ENCODE measurements at regions not wholly inside any gene's neighbourhood (a gene's known extent, or its start where the extent isn't known, plus 50 kb on each side); places are given as distances from the start of the nearest gene placed in this dataset.

DNA sequence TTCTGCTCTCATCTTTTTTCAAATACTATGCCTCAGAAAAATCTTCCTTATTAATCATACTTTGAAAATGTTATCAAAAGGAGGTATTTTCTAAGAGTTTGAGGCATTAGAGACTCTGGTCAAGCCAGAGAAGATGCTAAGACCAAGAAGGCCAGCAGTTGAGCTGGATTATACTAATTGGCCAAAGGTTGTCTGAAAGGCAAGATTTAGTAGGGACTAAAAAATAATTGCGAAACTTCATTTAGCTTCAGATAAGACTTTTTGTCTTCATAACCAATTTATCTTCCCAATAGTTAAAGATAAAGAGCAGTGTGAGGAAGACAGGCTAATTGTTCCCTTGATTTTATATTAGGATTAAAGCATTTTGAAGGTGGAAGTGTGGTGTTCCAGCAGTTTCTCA lies 1412.4 kb upstream of the PCDH7 start (continued):
- TF ChIP-seq, protein P1, sequence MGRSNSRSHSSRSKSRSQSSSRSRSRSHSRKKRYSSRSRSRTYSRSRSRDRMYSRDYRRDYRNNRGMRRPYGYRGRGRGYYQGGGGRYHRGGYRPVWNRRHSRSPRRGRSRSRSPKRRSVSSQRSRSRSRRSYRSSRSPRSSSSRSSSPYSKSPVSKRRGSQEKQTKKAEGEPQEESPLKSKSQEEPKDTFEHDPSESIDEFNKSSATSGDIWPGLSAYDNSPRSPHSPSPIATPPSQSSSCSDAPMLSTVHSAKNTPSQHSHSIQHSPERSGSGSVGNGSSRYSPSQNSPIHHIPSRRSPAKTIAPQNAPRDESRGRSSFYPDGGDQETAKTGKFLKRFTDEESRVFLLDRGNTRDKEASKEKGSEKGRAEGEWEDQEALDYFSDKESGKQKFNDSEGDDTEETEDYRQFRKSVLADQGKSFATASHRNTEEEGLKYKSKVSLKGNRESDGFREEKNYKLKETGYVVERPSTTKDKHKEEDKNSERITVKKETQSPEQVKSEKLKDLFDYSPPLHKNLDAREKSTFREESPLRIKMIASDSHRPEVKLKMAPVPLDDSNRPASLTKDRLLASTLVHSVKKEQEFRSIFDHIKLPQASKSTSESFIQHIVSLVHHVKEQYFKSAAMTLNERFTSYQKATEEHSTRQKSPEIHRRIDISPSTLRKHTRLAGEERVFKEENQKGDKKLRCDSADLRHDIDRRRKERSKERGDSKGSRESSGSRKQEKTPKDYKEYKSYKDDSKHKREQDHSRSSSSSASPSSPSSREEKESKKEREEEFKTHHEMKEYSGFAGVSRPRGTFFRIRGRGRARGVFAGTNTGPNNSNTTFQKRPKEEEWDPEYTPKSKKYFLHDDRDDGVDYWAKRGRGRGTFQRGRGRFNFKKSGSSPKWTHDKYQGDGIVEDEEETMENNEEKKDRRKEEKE (IDR thresholded peaks at IDR 0.05) = no peak

GRCh38 chr4:29309050-29309449 lies 1411.1 kb upstream of the PCDH7 start:
- H4K20me1 ChIP-seq (ENCODE audit: control insufficient read depth, insufficient read depth) = no peaks in the 10 kb centered on the region
- no peak overlapping the region for H3K4me3 ChIP-seq
- no peak for FAIRE-seq
- ChIA-PET RAD21 (ENCODE audit: unreplicated experiment) (no interaction called here), SMC1A (ENCODE audit: uncharacterized antibody, unreplicated experiment) (no interaction called here), POLR2A (no interaction called here), CTCF (no interaction called here)
- H3K27ac ChIP-seq (ENCODE audit: control insufficient read depth, insufficient read depth) = no peak overlapping the region
- no peaks in the 10 kb centered on the region for H3K79me2 ChIP-seq (ENCODE audit: control insufficient read depth, insufficient read depth, low read length)
- 0% methylated on average over 3 of the region's 3 CpGs for WGBS (ENCODE audit: insufficient coverage, insufficient replicate concordance, low lambda C conversion rate, missing lambda C conversion rate)
- DNase-seq (ENCODE audit: low read depth, low spot score) = no peak
- H3K9me3 ChIP-seq (replicated peaks; ENCODE audit: control insufficient read depth, insufficient read depth, low read length) = no peaks in the 10 kb centered on the region
- H3K9ac ChIP-seq (ENCODE audit: control insufficient read depth, insufficient read depth, low read length) = no peak overlapping the region
- BruUV-seq (replicated peaks) = no TSS peak
- H3K4me2 ChIP-seq (ENCODE audit: control insufficient read depth, insufficient read depth) = no peak overlapping the region
- H3K4me1 ChIP-seq (ENCODE audit: control insufficient read depth, insufficient read depth, low read length) = no peaks in the 10 kb centered on the region
- no peak for ATAC-seq
- H2AFZ ChIP-seq (ENCODE audit: control insufficient read depth, low read depth, low read length) = no peak overlapping the region
- intact Hi-C loops (cut with micrococcal nuclease; ENCODE audit: unreplicated experiment) = no loop called here
- in situ Hi-C loops (cut with MboI) = no loop called here
- H3K27me3 ChIP-seq (replicated peaks in 1 of 2; ENCODE audit: control insufficient read depth in 2 of 2, insufficient read depth in 2 of 2, low read length in 1 of 2) = no peaks in the 10 kb centered on the region
- H3K36me3 ChIP-seq (ENCODE audit: control insufficient read depth in 2 of 2, insufficient read depth in 2 of 2, low read length in 1 of 2) = no peaks in the 10 kb centered on the region
- TF ChIP-seq TARDBP (IDR thresholded peaks at IDR 0.05; ENCODE audit: borderline replicate concordance) = no peak
- TF ChIP-seq, protein P2, sequence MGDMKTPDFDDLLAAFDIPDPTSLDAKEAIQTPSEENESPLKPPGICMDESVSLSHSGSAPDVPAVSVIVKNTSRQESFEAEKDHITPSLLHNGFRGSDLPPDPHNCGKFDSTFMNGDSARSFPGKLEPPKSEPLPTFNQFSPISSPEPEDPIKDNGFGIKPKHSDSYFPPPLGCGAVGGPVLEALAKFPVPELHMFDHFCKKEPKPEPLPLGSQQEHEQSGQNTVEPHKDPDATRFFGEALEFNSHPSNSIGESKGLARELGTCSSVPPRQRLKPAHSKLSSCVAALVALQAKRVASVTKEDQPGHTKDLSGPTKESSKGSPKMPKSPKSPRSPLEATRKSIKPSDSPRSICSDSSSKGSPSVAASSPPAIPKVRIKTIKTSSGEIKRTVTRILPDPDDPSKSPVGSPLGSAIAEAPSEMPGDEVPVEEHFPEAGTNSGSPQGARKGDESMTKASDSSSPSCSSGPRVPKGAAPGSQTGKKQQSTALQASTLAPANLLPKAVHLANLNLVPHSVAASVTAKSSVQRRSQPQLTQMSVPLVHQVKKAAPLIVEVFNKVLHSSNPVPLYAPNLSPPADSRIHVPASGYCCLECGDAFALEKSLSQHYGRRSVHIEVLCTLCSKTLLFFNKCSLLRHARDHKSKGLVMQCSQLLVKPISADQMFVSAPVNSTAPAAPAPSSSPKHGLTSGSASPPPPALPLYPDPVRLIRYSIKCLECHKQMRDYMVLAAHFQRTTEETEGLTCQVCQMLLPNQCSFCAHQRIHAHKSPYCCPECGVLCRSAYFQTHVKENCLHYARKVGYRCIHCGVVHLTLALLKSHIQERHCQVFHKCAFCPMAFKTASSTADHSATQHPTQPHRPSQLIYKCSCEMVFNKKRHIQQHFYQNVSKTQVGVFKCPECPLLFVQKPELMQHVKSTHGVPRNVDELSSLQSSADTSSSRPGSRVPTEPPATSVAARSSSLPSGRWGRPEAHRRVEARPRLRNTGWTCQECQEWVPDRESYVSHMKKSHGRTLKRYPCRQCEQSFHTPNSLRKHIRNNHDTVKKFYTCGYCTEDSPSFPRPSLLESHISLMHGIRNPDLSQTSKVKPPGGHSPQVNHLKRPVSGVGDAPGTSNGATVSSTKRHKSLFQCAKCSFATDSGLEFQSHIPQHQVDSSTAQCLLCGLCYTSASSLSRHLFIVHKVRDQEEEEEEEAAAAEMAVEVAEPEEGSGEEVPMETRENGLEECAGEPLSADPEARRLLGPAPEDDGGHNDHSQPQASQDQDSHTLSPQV (IDR thresholded peaks at IDR 0.05) = no peak
- TF ChIP-seq, protein P3, sequence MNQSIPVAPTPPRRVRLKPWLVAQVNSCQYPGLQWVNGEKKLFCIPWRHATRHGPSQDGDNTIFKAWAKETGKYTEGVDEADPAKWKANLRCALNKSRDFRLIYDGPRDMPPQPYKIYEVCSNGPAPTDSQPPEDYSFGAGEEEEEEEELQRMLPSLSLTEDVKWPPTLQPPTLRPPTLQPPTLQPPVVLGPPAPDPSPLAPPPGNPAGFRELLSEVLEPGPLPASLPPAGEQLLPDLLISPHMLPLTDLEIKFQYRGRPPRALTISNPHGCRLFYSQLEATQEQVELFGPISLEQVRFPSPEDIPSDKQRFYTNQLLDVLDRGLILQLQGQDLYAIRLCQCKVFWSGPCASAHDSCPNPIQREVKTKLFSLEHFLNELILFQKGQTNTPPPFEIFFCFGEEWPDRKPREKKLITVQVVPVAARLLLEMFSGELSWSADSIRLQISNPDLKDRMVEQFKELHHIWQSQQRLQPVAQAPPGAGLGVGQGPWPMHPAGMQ (IDR thresholded peaks at IDR 0.05; ENCODE audit: borderline replicate concordance) = no peak
- TF ChIP-seq ZZZ3 (IDR thresholded peaks at IDR 0.05; ENCODE audit: control insufficient read depth, insufficient read length, low read depth) = no peak
- no peak for TF ChIP-seq SUZ12 (IDR thresholded peaks at IDR 0.05; ENCODE audit: unreplicated experiment)
- no peak for TF ChIP-seq ESRRA (IDR thresholded peaks at IDR 0.05; ENCODE audit: low read length)
- TF ChIP-seq WRNIP1 (IDR thresholded peaks at IDR 0.05; ENCODE audit: borderline replicate concordance, low read depth, low read length) = no peak
- TF ChIP-seq E2F4 (IDR thresholded peaks at IDR 0.05; ENCODE audit: low read depth, low read length) = no peak
- no peak for TF ChIP-seq ZNF24 (IDR thresholded peaks at IDR 0.05)

Data from GM12878 (cell line).